H9 (cell line): ENCODE measurements at regions not wholly inside any gene's neighbourhood (a gene's known extent, or its start where the extent isn't known, plus 50 kb on each side); places are given as distances from the start of the nearest gene placed in this dataset.

Source experiments
- DNase-seq: peaks from one replicate; pipeline ENCODE4 v3.0.0-alpha.2; 2017
- H2AFZ ChIP-seq: one replicate; pipeline ENCODE4 v1.6.1; 2013; ENCODE audit warnings: mild to moderate bottlenecking, low read length, control low read depth, moderate library complexity
- H2AK5ac ChIP-seq: 2 replicates; pipeline ENCODE4 v1.6.1; 2013; ENCODE audit warnings: low read length, control low read depth, mixed read lengths; ENCODE audit not compliant: insufficient read length
- H2BK120ac ChIP-seq: one replicate; pipeline ENCODE4 v1.6.1; 2013; ENCODE audit warnings: low read depth, mild to moderate bottlenecking, low read length, control low read depth, inconsistent platforms; ENCODE audit not compliant: poor library complexity, severe bottlenecking
- H2BK12ac ChIP-seq: 2 replicates; pipeline ENCODE4 v1.6.1; 2013; ENCODE audit warnings: low read length, control low read depth, mixed read lengths, low read depth; ENCODE audit not compliant: insufficient read length
- H2BK15ac ChIP-seq: 2 replicates; pipeline ENCODE4 v1.6.1; 2013; ENCODE audit warnings: low read depth, low read length, control low read depth
- H2BK20ac ChIP-seq: one replicate; pipeline ENCODE4 v1.6.1; 2013; ENCODE audit warnings: low read depth, mild to moderate bottlenecking, low read length, control low read depth, inconsistent platforms; ENCODE audit not compliant: poor library complexity, severe bottlenecking
- H2BK5ac ChIP-seq: 2 replicates; pipeline ENCODE4 v1.6.1; 2013; ENCODE audit warnings: low read length, control low read depth, mixed read lengths; ENCODE audit not compliant: insufficient read length
- H3K14ac ChIP-seq: 2 replicates; pipeline ENCODE4 v1.6.1; 2013; ENCODE audit warnings: low read length, control low read depth; ENCODE audit not compliant: insufficient read depth
- H3K18ac ChIP-seq: 2 replicates; pipeline ENCODE4 v1.6.1; 2013; ENCODE audit warnings: low read depth, mild to moderate bottlenecking, mixed read lengths, low read length, control low read depth; ENCODE audit not compliant: insufficient read length
- H3K23ac ChIP-seq: 2 replicates; pipeline ENCODE4 v1.6.1; 2013; ENCODE audit warnings: low read length, control low read depth, mixed read lengths, low read depth; ENCODE audit not compliant: insufficient read length
- H3K23me2 ChIP-seq: 2 replicates; pipeline ENCODE4 v1.6.1; 2013; ENCODE audit warnings: low read depth, mild to moderate bottlenecking, mixed read lengths, low read length, control low read depth; ENCODE audit not compliant: insufficient read length, poor library complexity, severe bottlenecking
- H3K27ac ChIP-seq: 2 replicates; pipeline ENCODE4 v1.5.1; 2013; ENCODE audit warnings: low read length, control low read depth, mixed read lengths, low read depth; ENCODE audit not compliant: insufficient read length
- H3K27me3 ChIP-seq: 2 replicates; pipeline ENCODE4 v1.6.1; 2013; ENCODE audit warnings: low read length, control low read depth, inconsistent platforms; ENCODE audit not compliant: insufficient read depth
- H3K4ac ChIP-seq: 2 replicates; pipeline ENCODE4 v1.6.1; 2013; ENCODE audit warnings: low read depth, mild to moderate bottlenecking, control low read depth, inconsistent platforms, low read length, moderate library complexity
- H3K4me1 ChIP-seq: 2 replicates; pipeline ENCODE4 v1.6.1; 2013; ENCODE audit warnings: low read length, control low read depth, inconsistent platforms; ENCODE audit not compliant: insufficient read depth
- H3K4me2 ChIP-seq: 2 replicates; pipeline ENCODE4 v1.6.1; 2013; ENCODE audit warnings: low read length, control low read depth, mixed read lengths; ENCODE audit not compliant: insufficient read length, insufficient read depth
- H3K56ac ChIP-seq: 2 replicates; pipeline ENCODE4 v1.6.1; 2013; ENCODE audit warnings: low read depth, mild to moderate bottlenecking, mixed read lengths, low read length, control low read depth; ENCODE audit not compliant: insufficient read length
- H3K79me1 ChIP-seq: 2 replicates; pipeline ENCODE4 v1.6.1; 2013; ENCODE audit warnings: low read depth, mild to moderate bottlenecking, moderate library complexity, low read length, control low read depth, inconsistent platforms; ENCODE audit not compliant: insufficient read depth, poor library complexity, severe bottlenecking
- H3K79me2 ChIP-seq: 2 replicates; pipeline ENCODE4 v1.6.1; 2013; ENCODE audit warnings: low read length, control low read depth, inconsistent platforms; ENCODE audit not compliant: insufficient read depth
- H3K9ac ChIP-seq: 2 replicates; pipeline ENCODE4 v1.6.1; 2013; ENCODE audit warnings: low read length, control low read depth, mixed read lengths; ENCODE audit not compliant: insufficient read length; ENCODE audit errors: extremely low read depth
- H3K9me3 ChIP-seq: one replicate; pipeline ENCODE4 v1.6.1; 2013; ENCODE audit warnings: low read depth, low read length, inconsistent platforms; ENCODE audit not compliant: control insufficient read depth
- H3T11ph ChIP-seq: one replicate; pipeline ENCODE4 v1.6.1; 2013; ENCODE audit warnings: mild to moderate bottlenecking, low read length, control low read depth, inconsistent platforms
- H4K20me1 ChIP-seq: one replicate; pipeline ENCODE4 v1.6.1; 2013; ENCODE audit not compliant: control insufficient read depth, insufficient read length, insufficient read depth
- H4K5ac ChIP-seq: 2 replicates; pipeline ENCODE4 v1.6.1; 2013; ENCODE audit warnings: low read depth, mild to moderate bottlenecking, mixed read lengths, low read length, control low read depth; ENCODE audit not compliant: insufficient read length
- H4K8ac ChIP-seq: replicated peaks from 2 replicates; pipeline ENCODE4 v1.6.1; 2013; ENCODE audit warnings: low read length, control low read depth, mixed read lengths, low read depth; ENCODE audit not compliant: insufficient read length
- H4K91ac ChIP-seq: 2 replicates; pipeline ENCODE4 v1.6.1; 2013; ENCODE audit warnings: low read depth, mild to moderate bottlenecking, moderate library complexity, mixed read lengths, low read length, control low read depth; ENCODE audit not compliant: insufficient read length
- H3K27ac Mint-ChIP-seq, 3 experiments: 2 replicates in 2 of 3; 3 replicates in 1 of 3; pipeline ENCODE4 v1.8.0; 2020 to 2021; ENCODE audit warnings: mixed read lengths in 3 of 3, mild to moderate bottlenecking in 1 of 3, moderate library complexity in 1 of 3
- H3K27me3 Mint-ChIP-seq: 2 replicates; pipeline ENCODE4 v1.8.0; 2021; ENCODE audit warnings: low read depth, mild to moderate bottlenecking, moderate library complexity, mixed read lengths
- H3K36me3 Mint-ChIP-seq, 3 experiments: 2 replicates in 2 of 3; 3 replicates in 1 of 3; pipeline ENCODE4 v1.8.0; 2020 to 2021; ENCODE audit warnings: low read depth in 3 of 3, mixed read lengths in 3 of 3; ENCODE audit not compliant: insufficient read depth in 1 of 3
- H3K4me1 Mint-ChIP-seq, 2 experiments: 2 replicates each; pipeline ENCODE4 v1.8.0; 2020; ENCODE audit warnings: mixed read lengths in 2 of 2
- H3K4me3 Mint-ChIP-seq, 2 experiments: 2 replicates in 1 of 2; 3 replicates in 1 of 2; pipeline ENCODE4 v1.8.0; 2020 to 2021; ENCODE audit warnings: mild to moderate bottlenecking in 2 of 2, mixed read lengths in 2 of 2, moderate library complexity in 1 of 2
- H3K9me3 Mint-ChIP-seq, 2 experiments: 2 replicates in 1 of 2; 3 replicates in 1 of 2; pipeline ENCODE4 v1.8.0; 2020; ENCODE audit warnings: mild to moderate bottlenecking in 2 of 2, mixed read lengths in 2 of 2, moderate library complexity in 1 of 2
- CTCF ChIP-seq: fragments of 200-600 bp; sonication (generic); conservative IDR thresholded peaks from 3 replicates; pipeline ENCODE4 v1.8.0; 2021; ENCODE audit warnings: antibody characterized with exemption, mild to moderate bottlenecking

DNA sequence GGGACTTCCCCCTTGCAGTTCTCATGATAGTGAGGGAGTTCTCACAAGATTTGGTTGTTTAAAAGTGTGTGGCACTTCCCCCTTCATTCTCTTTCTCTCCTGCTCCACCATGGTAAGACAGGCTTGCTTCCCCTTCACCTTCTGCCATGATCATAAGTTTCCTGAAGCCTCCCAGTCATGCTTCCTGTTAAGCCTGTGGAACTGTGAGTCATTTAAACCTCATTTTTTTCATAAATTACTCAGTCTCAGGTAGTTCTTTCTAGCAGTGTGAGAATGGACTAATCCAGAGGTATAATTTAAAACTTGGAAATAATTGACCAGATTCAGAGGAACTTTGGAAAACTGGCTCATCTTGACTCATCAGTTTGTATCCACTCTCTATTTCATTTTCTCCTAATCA lies 129.0 kb downstream of the TMEM47 start:
- H2BK5ac ChIP-seq = no peak overlapping the region
- H4K20me1 ChIP-seq = no peaks in the 10 kb centered on the region
- H2BK20ac ChIP-seq = no peak overlapping the region
- H2BK120ac ChIP-seq = no peak overlapping the region
- H2BK12ac ChIP-seq = no peak overlapping the region
- Mint-ChIP-seq H3K36me3 (no peaks in the 10 kb centered on the region), H3K4me3 (no peak overlapping the region), H3K4me1 (no peaks in the 10 kb centered on the region), H3K27ac (0 out of 7 replicates have a peak overlapping the region, but pooled peaks of 1 of the 3 experiments have one; percentile 22), H3K9me3 (peaks cover 0 to 43% of the 10 kb centered on the region in 2 experiments; a peak in 4 of 5 replicates), H3K27me3 (no peaks in the 10 kb centered on the region)
- H3K27me3 ChIP-seq = no peaks in the 10 kb centered on the region
- H3K27ac ChIP-seq = no peak overlapping the region
- no peaks in the 10 kb centered on the region for H3K79me2 ChIP-seq
- H3K4me1 ChIP-seq = no peaks in the 10 kb centered on the region
- H3K9ac ChIP-seq = no peak overlapping the region
- no peak overlapping the region for H4K91ac ChIP-seq
- no peak overlapping the region for H2BK15ac ChIP-seq
- H3K18ac ChIP-seq = no peak overlapping the region
- H3K4ac ChIP-seq = no peak overlapping the region
- no peaks in the 10 kb centered on the region for H3K23me2 ChIP-seq
- no peak for TF ChIP-seq CTCF
- no peak for DNase-seq
- no peak overlapping the region for H2AFZ ChIP-seq
- no peaks in the 10 kb centered on the region for H3K79me1 ChIP-seq
- H3K23ac ChIP-seq = no peak overlapping the region
- H4K8ac ChIP-seq = no peak overlapping the region
- H3K4me2 ChIP-seq = no peak overlapping the region
- H4K5ac ChIP-seq = no peak overlapping the region
- no peak overlapping the region for H3K56ac ChIP-seq
- H3T11ph ChIP-seq = no peak overlapping the region
- no peak overlapping the region for H3K14ac ChIP-seq
- no peak overlapping the region for H2AK5ac ChIP-seq
- no peaks in the 10 kb centered on the region for H3K9me3 ChIP-seq
